Stimulated activated naive CD8-positive, alpha-beta T cell treated with anti-CD3 and anti-CD28 coated beads, Interleukin-15, amount 100 ng/mL, for 72 hours (primary cell): ENCODE measurements at regions not wholly inside any gene's neighbourhood (a gene's known extent, or its start where the extent isn't known, plus 50 kb on each side); places are given as distances from the start of the nearest gene placed in this dataset.

ENCODE experiments used
- ATAC-seq: fragments of 150-1000 bp; cut with Tn5 transposase; 2 replicates; pipeline ENCODE4 v1.10.0; 2021; ENCODE audit warnings: mild to moderate bottlenecking, moderate library complexity
- DNase-seq, 2 donors: peaks; one replicate each; pipeline ENCODE4 v3.0.0; 2021 to 2022
- H3K27ac Mint-ChIP-seq, 2 donors: one replicate each; pipeline ENCODE4 v1.8.0; 2022; ENCODE audit warnings: mild to moderate bottlenecking in 2 of 2, mixed read lengths in 2 of 2, moderate library complexity in 2 of 2
- H3K27me3 Mint-ChIP-seq: one replicate; pipeline ENCODE4 v1.8.0; 2022; ENCODE audit warnings: mixed read lengths
- H3K4me1 Mint-ChIP-seq: one replicate; pipeline ENCODE4 v1.8.0; 2022; ENCODE audit warnings: mild to moderate bottlenecking, mixed read lengths
- H3K4me3 Mint-ChIP-seq, 2 donors: one replicate each; pipeline ENCODE4 v1.8.0; 2022; ENCODE audit warnings: mild to moderate bottlenecking in 2 of 2, mixed read lengths in 2 of 2, moderate library complexity in 1 of 2
- H3K9me3 Mint-ChIP-seq, 2 donors: one replicate each; pipeline ENCODE4 v1.8.0; 2022; ENCODE audit warnings: mixed read lengths in 2 of 2

GRCh38 chr5:148952097-148952867 is 110.6 kb downstream of the SH3TC2 start:
- ATAC-seq = no peak

GRCh38 chr5:148953711-148954110 is 109.2 kb downstream of the SH3TC2 start:
- DNase-seq (no peak), ATAC-seq (no peak)
- Mint-ChIP-seq H3K4me1 (no peaks in the 10 kb centered on the region), H3K4me3 (no peak overlapping the region), H3K27me3 (peaks cover 2% of the 10 kb centered on the region), H3K9me3 (no peaks in the 10 kb centered on the region), H3K27ac (no peak overlapping the region)

More at GRCh38 chr5:148952097-148952867, 110.6 kb downstream of the SH3TC2 start:
- no peak overlapping the region for H3K27ac Mint-ChIP-seq
- DNase-seq = no peak
- H3K27me3 Mint-ChIP-seq = no peaks in the 10 kb centered on the region
- no peaks in the 10 kb centered on the region for H3K4me1 Mint-ChIP-seq
- H3K4me3 Mint-ChIP-seq = no peak overlapping the region
- no peaks in the 10 kb centered on the region for H3K9me3 Mint-ChIP-seq
